DMS153 (cell line): ENCODE measurements at regions not wholly inside any gene's neighbourhood (a gene's known extent, or its start where the extent isn't known, plus 50 kb on each side); places are given as distances from the start of the nearest gene placed in this dataset.

Experiments
- DNase-seq: peaks from one replicate; lab custom pipeline; 2025; lab: John Stamatoyannopoulos, UW

DNA sequence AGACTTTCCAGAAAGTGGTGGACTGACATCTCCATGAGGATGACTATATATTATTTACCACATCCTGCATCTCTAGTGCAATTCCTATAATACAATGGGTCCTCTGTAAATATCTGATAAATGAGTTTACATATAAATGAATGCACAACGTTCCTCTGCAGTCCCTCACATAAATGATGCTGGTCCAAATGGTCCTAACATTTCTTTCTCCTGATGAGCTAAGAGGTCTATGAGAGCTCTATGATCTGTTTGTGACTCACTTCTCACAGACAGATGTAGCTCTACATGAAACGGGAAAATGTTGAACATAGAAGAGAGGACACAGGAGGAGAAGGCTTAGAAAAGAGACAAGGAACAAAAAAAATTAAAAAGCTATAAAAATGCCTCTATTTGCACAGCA lies 201.2 kb upstream of the PIK3C3 start:
- no peak for DNase-seq

DNA sequence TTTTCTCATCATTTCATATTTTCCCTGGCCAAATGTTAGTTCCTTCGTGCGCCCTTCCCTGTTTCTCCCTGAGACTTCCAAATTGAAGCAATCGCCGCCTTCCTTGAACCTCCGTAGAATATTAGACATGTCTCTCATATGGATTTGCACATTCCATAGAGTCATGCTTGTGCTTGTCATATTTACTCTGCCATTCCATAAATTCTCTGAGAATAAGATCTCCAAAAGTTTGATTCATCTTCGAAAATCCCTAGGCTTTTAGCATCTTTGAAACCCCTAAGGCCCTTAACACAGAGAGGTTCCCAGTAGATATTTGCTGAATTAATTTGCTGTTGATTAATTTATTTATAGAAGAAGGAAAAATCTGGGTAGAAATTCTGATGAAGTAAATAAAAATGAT lies 202.2 kb upstream of the PIK3C3 start:
- no peak for DNase-seq

DNA sequence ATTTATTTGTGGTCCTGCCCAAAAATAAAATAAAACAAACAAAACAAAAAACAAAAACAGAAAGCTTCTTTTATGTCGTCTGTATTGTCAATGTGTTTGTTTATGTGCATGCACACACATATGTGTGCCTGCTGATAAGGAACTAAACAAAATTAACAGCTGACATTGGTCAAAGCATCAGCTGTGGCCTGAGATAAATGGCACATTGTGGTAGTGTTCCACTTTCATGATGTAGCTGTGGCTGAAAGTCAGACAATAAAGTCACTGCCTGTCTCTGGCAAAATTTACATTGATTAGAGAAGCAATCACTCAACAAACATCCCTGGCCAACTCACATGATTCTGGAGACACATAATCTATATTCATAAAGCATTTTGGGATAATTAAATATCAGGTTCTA lies 203.4 kb upstream of the PIK3C3 start:
- DNase-seq, result no peak

DNA sequence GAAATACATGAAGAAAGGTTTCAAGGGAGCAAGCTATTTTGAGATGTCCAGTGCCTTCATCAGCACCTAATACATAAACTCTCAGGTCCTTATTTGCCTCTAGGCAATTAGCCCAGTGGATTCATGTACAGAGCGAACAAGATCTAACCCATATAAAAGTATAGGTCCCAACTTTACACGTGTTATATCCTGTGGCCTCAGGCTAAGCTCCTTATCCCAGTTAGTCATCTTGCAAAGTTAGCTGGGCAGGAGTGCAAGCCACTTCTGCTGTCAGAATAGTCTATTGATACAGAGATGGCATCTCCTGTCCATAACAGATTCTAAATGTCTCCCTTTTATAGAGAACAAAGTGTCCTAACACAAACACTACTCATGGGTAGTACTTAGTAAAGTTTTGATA lies 203.9 kb upstream of the PIK3C3 start:
- DNase-seq, result no peak

DNA sequence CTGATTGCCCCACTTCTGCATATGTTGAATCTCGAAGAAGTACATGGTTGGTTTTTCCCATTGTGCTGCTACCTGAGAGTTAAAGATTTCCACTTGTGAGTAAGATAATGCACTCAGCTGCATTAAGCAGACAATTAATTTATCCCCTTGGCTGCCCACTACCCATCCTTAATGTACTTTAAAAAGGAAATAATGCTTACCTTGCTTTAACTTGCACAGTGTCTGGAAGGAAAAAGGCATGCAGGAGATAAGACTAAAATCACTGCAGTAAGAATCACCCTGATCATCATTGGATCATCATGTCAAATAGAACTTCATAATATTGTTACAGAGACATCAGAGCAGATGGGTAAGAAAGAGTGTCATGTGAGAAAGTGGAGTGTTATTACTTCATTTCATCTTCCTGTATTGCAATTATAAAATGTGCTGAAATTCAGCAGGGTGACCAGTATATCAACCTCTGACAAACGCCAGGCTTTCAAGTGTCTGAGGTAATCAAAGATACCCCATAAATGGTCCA lies 207.3 kb upstream of the PIK3C3 start:
- DNase-seq, result no peak

DNA sequence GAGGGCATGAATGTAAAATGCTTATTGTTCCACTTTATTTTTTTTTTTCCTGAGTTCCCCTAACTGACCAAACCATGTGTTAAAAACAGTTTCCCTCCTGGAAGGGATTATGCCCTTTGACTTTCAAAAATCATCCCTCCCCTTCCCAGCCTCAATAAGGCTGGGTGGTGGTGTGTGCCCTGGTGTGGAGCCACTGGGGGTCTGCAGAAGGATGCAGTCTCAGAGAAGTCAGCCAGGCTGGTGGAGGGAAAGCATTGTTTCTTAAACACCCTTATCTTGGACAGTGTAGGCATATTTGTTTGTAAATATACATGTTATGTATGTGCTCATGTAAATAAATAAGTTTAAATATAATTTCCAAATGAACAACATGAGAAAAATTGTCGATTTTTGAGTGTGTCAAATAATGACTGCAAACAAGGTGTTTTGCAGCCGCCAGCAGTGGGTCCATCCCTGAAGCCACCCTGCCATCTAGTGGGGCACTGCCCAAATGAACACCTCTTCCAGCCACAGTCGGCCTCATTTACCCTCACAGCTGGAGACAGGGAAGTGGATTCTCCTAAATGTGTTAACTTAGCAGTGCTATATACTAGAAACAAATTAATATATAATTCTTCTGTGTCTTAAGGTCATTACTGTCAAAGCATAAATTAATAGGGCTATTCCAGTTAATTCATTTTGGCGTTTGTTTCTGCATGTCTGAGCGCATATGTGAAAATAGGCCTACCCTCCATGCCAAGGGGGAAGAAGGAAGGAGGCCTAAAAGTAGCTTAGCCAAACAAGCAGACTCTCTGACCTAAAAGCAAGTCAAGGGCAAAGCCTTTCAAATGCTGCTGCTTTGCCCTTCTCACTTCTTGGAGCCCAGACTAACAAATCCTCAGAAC lies 209.6 kb upstream of the PIK3C3 start:
- peak; percentile 52 for DNase-seq

DNA sequence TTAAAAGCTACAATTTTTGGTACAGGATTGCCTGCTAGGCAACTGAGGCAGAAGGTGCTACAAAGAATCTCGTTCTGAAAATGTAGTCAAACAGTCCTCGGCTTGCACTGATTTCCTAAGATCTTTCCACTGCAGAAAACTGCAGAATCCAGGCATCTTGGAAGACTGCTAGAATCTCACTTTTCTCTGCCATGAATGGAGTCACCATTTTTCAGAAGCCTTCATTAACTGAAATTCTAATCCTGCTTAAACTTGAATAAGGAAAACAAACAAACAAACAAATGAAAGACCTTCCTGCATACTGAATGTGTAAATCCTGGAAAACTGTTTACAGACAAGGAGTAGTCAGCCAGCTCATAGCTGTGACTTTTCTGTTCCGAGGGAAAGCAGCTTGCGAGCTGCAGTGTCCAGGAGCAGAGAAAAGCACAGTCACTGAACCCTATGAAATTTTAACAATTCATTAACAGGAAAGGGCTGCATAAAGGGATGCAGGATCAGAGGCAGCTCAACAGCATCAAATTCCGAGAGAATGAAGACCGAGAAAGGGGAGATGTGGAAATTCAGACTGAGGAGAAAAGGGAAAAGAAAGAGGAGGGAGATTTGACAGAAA lies 210.5 kb upstream of the PIK3C3 start:
- DNase-seq, result no peak

DNA sequence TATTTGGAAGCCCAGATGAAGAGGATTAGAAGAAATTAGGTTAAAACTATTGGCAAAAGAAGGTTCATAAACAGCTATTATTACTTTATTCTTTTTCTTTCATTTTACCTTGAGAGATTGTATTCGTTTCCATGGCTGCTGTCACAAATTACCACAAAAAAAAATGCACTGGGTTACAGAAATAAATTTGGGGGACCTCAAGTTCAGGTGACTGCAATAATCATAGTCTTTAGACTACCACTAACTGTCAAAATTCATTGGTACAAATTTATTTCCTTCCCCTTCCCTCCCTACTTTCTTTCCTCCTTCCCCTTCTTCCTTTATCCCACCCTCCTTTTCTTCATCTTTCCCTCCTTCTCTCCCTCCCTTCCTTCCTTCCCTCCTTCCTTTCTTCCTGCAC lies 217.8 kb upstream of the PIK3C3 start:
- DNase-seq, result no peak

DNA sequence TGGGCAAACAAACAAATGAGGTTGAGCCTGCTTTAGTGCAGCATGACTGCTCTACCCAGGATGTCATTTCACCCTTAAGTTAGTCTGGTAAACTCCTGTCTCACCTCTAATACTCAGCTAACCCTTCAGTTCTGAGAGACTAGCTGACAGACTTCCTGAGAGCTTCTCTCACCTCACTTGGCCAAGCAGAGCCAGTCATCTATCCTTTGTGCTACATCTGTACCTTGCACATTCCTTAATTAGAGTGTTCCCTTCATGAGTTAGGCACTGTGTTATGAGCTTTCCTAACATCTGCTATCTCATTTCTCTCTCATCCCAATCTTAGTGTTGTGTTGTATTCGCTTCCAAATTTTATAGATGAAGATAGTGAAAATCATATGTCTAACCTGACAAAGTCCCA lies 220.1 kb upstream of the PIK3C3 start:
- no peak for DNase-seq

DNA sequence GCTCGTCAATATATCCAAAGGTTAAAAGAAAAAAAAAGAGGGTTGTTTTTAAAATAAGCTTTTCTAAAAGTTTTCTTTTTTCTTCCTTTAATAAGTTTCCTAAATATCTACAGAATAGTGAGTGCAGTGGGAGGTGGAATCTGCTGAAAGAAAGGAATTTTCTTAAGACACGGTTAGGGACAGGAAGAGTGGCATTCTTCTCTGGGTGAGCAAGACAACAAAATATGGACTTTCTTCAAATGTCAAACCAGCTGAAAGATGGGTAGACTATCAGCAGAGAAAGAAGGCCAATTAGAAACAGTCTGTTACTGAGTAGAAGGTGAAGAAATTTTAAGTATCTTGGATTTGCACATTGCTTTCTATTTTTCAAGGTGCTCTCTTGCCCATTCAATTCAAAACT lies 222.7 kb upstream of the PIK3C3 start:
- DNase-seq, result no peak

DNA sequence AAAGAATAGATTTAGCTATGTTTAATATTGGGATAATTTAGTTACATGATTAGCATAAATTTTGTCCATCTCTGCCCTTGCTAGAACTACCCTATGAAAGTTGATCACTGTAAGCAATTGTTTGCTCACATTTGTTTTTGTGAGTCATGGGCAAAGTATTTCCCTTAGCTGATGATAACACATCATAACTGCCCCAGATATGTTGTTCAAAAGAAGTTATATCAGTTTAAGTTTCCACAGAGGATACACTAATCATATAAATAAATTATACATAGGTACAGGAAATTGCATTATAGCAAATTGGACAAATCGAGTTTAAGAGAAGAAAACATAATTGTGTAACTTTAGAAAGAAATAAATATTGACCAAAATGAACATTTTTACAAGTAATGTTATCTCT lies 223.2 kb upstream of the PIK3C3 start:
- DNase-seq, result no peak

DNA sequence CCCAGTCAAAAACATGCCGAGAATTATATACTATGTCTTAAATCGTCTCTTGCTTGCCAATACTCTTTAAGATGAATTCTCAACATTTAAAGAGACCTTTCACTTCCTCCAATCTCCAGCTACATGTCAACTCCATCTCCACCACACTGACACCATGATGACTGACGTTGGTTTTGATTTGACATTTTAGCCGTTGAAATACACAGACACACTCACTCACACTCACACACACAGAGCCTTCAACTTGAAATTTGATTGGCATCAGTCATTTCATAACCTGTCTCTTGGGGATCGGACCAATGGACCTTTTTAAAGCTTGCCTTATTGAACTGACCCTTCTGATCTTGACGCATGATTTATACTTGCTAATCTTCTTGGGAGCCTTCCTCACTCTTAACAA lies 230.8 kb upstream of the PIK3C3 start:
- no peak for DNase-seq

DNA sequence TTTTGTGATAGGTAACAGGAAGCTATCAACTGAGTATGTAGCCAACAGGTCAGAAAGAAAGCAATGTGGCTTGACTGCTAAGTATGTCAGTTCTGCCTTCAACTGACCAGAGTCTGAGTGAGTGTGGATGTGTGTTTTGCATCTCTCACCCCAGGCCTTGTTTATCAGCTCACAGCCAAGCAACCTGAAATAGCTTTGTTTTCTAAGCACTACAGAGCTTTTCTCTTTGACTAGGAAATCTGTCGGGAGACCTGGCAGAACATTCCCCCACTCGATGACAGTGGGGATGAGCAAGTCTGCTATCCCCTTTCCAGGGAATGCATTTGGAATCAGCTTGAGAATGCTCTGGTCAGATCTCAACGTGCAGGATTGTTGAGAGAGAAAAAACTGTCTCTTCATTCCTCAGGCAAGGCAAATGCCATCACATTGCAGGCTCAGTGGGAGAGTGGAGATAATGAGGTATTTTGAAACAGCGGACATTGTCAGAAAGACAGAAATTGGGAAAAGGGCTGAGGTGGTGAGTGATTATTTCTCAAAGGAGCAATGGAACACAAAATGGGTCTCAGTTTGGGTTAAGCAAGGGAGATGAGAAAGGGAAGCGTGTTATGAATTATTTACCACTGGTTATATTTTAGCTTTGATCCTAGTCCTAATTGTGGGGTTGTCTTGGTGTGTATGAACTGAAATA lies 233.8 kb upstream of the PIK3C3 start:
- DNase-seq, result no peak

DNA sequence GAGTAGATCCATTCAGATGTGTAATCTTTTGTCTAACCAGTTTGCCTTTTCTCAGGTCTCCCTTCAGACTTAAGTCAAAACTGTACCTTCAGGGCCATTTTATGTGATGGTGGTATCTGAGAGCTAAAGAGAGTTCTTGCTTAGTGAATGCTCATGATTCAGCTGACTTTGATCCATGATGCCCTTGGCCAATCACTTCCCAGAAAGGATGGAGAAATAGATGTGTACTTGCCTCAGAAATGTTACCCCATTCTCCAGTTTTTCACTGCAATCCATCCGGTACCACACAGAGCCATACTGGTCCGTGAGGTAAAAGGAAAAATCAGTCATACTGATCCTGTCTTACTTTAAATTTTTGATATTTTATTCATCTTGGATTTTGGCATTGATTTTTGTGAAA lies 234.8 kb upstream of the PIK3C3 start:
- no peak for DNase-seq

DNA sequence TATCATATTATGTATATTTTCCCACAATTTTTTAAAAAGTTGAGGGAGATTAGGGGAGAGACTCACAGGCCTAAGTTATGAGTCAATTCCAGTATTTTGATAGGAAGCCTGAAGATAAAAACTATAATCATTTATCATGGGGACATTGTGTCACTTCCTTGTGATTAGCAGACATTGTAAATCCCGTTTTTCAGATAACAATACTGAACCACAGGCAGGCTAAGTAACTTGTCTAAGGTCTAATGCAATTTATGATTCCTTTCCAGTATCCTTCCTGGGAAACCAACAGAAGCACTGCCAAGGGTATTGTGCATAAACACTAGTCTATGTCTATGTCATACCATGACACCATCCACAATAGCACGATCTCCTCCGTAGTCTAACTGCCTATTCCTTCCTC lies 235.2 kb upstream of the PIK3C3 start:
- no peak for DNase-seq

DNA sequence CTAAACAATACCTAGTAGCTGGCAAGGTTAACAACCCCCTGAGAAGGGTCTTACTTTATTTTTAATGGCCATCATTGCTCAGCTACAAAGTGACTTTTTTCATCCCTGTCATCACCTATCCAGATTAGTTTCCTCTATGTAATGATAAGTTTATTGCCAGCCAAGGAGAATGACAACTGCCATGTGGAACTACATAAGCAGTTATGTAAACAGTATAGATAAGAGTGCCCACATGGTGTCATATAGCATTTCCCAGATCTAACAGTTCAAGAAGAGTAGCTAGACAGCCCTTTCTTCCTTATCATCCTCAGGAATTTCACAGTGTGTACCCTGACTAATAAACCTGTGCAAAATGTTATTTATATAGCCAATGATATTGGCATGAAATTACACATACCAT lies 240.2 kb upstream of the PIK3C3 start:
- no peak for DNase-seq

DNA sequence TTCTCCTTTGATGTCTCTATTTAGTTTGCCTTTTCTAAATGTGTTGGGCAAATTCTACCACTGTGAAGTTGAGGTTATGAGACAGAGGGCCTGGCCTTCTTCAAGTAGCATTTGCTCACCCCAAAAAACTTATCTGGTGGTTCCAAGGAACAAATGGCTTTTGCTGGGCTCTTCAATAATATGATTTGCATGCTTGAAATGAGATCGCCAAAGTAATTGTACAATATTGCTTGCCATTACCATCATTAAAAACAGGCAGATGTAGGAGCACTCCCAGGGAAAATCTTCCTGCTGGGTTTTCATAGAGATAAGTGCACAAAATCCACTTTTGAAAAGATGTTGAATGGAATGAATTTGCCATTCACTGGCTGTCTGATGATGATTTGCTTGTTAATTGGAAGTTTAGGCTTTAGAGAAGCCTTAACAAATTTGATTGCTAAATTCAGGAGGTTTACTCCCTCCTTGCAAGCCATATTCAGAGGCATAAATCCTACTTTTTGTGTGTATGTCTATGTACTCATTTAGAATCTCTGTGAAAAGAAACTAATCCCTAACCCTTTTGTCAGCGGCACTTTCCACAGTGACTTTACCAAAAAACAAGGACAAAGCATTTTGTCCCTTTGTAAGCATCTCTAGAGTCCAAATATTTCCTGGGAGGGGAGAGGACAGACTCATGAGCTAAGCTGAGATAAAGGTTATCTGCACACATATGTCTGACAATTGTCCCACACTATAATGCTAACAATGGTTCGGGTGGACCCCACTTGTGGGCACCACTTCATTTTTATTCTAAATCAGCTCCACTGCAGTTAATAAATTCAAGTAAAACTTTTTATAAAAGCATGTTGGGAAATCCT lies 240.8 kb upstream of the PIK3C3 start:
- DNase-seq, result no peak

DNA sequence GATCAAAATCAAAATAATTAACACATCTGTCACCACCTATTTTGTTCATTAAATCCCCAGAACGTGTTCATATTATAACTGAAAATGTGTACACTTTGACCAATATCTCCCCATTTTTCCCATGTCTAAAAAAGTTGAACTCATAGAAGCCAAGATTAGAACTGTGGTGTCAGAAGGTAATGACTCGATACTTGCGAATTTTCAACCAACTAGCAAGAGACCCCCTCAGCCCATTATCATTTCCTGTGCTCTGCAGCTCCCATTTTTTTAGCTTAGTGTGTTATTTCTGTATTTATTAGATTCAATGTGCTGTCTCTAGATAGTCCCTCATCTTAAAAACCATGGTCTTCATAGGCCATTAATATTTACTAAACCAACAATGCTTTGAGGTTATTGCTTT lies 248.7 kb upstream of the PIK3C3 start:
- DNase-seq, result no peak

DNA sequence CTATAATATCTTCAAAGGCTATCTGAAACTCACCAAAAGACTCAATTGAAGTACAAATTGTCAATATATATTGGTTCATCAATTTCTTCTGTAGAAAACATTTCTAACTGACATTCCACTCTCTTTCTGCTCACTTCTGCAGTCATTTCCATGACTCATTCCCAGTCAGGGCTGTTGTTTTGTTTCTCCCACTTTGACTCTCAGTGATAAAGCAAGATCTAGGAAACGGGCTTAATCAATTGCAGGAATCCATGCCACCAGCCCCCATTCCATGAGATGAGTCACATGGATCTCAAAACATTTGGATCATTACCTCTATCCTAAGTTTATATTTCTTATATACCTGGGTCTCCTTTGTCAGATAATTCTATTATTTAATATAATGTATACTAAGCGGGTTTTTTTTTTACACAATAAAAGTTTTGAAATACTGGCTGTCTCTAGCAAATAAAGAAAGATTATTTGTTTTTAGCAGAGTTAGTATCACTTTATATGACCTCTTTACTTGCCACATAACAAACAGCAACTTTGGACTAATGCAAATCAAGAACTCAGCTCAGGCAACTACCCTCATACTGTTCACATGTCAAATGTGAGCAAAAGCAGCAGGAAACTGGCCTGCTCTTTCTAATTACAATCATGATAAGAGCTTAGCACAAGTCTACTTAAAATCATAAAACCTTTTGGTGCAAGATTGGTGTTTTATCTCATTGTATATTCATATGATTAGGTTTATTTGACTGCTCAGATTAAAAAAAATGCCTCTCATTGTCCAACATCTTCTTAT lies 251.1 kb upstream of the PIK3C3 start:
- DNase-seq, result no peak

DNA sequence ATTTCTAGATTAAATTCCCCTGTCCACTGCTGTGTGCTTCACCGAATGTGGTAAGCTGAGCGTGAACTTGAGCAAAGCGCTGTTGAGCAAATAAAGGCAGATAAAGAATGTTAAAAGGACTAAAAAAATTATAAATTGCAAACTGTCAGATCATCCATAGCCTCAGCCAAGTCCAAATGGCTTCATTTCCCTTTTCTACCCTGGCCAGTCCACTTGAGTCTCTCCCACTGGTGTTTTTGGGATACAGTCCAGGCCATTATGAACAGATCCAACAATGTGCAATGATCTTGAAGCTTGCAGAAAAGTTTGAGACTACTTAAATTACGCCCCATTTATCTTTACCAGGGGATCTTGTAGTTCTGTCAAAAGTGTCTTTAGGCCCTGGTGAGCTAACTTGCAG lies 254.6 kb upstream of the PIK3C3 start:
- no peak for DNase-seq

DNA sequence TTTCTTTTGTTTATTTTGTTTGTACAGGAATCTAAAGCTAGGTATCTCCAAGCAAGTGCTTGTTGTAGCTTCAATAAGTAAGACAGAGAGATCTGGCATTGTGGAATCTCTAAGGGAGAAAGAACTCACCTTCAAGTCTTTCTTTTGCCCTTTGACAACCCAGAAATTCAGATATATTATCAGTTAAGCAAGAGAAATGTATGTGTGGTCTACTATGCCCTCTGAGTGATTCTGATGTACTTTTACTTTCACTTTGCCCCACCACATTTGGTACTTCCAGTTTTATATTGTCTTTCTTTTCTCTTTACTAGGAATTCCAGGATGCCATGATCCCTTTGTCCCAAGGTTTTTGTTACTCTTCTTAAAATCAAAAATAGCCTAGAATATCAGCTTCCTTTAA lies 259.6 kb upstream of the PIK3C3 start:
- no peak for DNase-seq
